ENCODE measurements at regions not wholly inside any gene's neighbourhood (a gene's known extent, or its start where the extent isn't known, plus 50 kb on each side); places are given as distances from the start of the nearest gene placed in this dataset.

DNA sequence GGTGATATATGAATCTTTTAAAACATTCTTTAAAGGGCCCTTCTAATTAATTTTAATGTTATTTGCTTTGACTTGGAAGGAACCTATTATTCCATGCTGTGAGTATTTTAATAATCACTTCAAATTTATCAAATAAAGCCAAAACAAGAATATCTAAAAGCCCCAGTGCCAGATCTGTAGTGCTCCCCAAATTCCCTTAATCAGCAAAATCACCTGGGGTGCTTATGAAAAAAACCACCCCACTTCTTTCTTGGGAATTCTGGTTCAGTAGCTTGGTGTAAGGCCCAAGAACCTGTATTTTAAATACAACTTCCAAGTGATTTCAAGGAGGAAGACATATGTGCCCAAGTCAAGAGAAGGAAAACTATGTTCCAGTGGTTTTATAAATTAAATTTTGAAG lies 202.4 kb upstream of the OSR1 start:
- Histone ChIP-seq H4K20me1 (ENCODE audit: insufficient read depth, low read length) (no peaks in the 10 kb centered on the region), H3K9me2 (ENCODE audit: low read depth, low read length) (no peaks in the 10 kb centered on the region), H3K9ac (ENCODE audit: low read length) (no peak overlapping the region), H3K36me3 (ENCODE audit: insufficient read depth, low read length) (no peaks in the 10 kb centered on the region), H3K27ac (ENCODE audit: low read depth, low read length, poor library complexity, severe bottlenecking) (no peak overlapping the region), H3K9me3 (ENCODE audit: low read length) (no peaks in the 10 kb centered on the region), H3K4me1 (ENCODE audit: insufficient read depth, low read length, severe bottlenecking) (no peaks in the 10 kb centered on the region), H2AFZ (ENCODE audit: low read length) (no peak overlapping the region), H3K4me3 (ENCODE audit: low read depth, low read length, poor library complexity, severe bottlenecking) (no peak overlapping the region), H3K4me2 (ENCODE audit: low read length) (no peak overlapping the region), H3K79me2 (ENCODE audit: insufficient read depth, low read length) (no peaks in the 10 kb centered on the region), H3F3A (ENCODE audit: insufficient read depth, low read length) (no peaks in the 10 kb centered on the region), H3K27me3 (ENCODE audit: insufficient read depth, low read length) (no peaks in the 10 kb centered on the region)
- no peak for TF ChIP-seq CTCF (IDR thresholded peaks at IDR 0.05; ENCODE audit: low read length)
- TF ChIP-seq EZH2 (IDR thresholded peaks at IDR 0.05; ENCODE audit: borderline replicate concordance, low read length) = no peak

GRCh38 chr2:19559596-19560240 lies 201.3 kb upstream of the OSR1 start:
- Histone ChIP-seq H2AFZ (ENCODE audit: low read length) (no peak overlapping the region), H3K9me2 (ENCODE audit: low read depth, low read length) (no peaks in the 10 kb centered on the region), H3K36me3 (ENCODE audit: insufficient read depth, low read length) (no peaks in the 10 kb centered on the region), H3K27ac (ENCODE audit: low read depth, low read length, poor library complexity, severe bottlenecking) (no peak overlapping the region), H3K79me2 (ENCODE audit: insufficient read depth, low read length) (no peaks in the 10 kb centered on the region), H3K9me3 (ENCODE audit: low read length) (no peaks in the 10 kb centered on the region), H3K4me1 (ENCODE audit: insufficient read depth, low read length, severe bottlenecking) (no peaks in the 10 kb centered on the region), H3K27me3 (ENCODE audit: insufficient read depth, low read length) (no peaks in the 10 kb centered on the region), H3K4me2 (ENCODE audit: low read length) (no peak overlapping the region), H3K4me3 (ENCODE audit: low read depth, low read length, poor library complexity, severe bottlenecking) (no peak overlapping the region), H4K20me1 (ENCODE audit: insufficient read depth, low read length) (no peaks in the 10 kb centered on the region), H3K9ac (ENCODE audit: low read length) (no peak overlapping the region), H3F3A (ENCODE audit: insufficient read depth, low read length) (no peaks in the 10 kb centered on the region)
- TF ChIP-seq EZH2 (IDR thresholded peaks at IDR 0.05; ENCODE audit: borderline replicate concordance, low read length) (no peak), CTCF (IDR thresholded peaks at IDR 0.05; ENCODE audit: low read length) (no peak)

GRCh38 chr2:19556648-19557047 lies 198.2 kb upstream of the OSR1 start:
- Histone ChIP-seq H3K9me2 (ENCODE audit: low read depth, low read length) (no peaks in the 10 kb centered on the region), H2AFZ (ENCODE audit: low read length) (no peak overlapping the region), H3K27me3 (ENCODE audit: insufficient read depth, low read length) (no peaks in the 10 kb centered on the region), H3K36me3 (ENCODE audit: insufficient read depth, low read length) (no peaks in the 10 kb centered on the region), H4K20me1 (ENCODE audit: insufficient read depth, low read length) (no peaks in the 10 kb centered on the region), H3F3A (ENCODE audit: insufficient read depth, low read length) (no peaks in the 10 kb centered on the region), H3K79me2 (ENCODE audit: insufficient read depth, low read length) (no peaks in the 10 kb centered on the region), H3K9me3 (ENCODE audit: low read length) (no peaks in the 10 kb centered on the region), H3K4me1 (ENCODE audit: insufficient read depth, low read length, severe bottlenecking) (no peaks in the 10 kb centered on the region), H3K4me2 (ENCODE audit: low read length) (no peak overlapping the region), H3K4me3 (ENCODE audit: low read depth, low read length, poor library complexity, severe bottlenecking) (no peak overlapping the region), H3K27ac (ENCODE audit: low read depth, low read length, poor library complexity, severe bottlenecking) (no peak overlapping the region), H3K9ac (ENCODE audit: low read length) (no peak overlapping the region)
- no peak for TF ChIP-seq EZH2 (IDR thresholded peaks at IDR 0.05; ENCODE audit: borderline replicate concordance, low read length)
- TF ChIP-seq CTCF (IDR thresholded peaks at IDR 0.05; ENCODE audit: low read length) = no peak

Data from OCI-LY1 (cell line).